ENCODE measurements at regions not wholly inside any gene's neighbourhood (a gene's known extent, or its start where the extent isn't known, plus 50 kb on each side); places are given as distances from the start of the nearest gene placed in this dataset.

- H4K20me1 ChIP-seq (replicated peaks in 1 of 2; ENCODE audit: control insufficient read depth in 1 of 2, insufficient read depth in 2 of 2, low read length in 2 of 2), result no peaks in the 10 kb centered on the region
- no peak overlapping the region for H4K8ac ChIP-seq (ENCODE audit: extremely low read depth, insufficient read depth, low read length)
- no peaks in the 10 kb centered on the region for H3K27me3 ChIP-seq (replicated peaks in 1 of 4; ENCODE audit: control insufficient read depth in 3 of 4, extremely low read depth in 1 of 4, insufficient read depth in 3 of 4, low read length in 3 of 4)
- H3K18ac ChIP-seq (ENCODE audit: extremely low read depth, low read length), result no peak overlapping the region
- H3K36me3 ChIP-seq (ENCODE audit: control insufficient read depth in 2 of 4, insufficient read depth in 4 of 4, low read length in 3 of 4), result no peaks in the 10 kb centered on the region
- no peak overlapping the region for H2BK5ac ChIP-seq (ENCODE audit: low read depth, low read length)
- no peak overlapping the region for H3K23ac ChIP-seq (ENCODE audit: insufficient read length)
- H4K91ac ChIP-seq (replicated peaks; ENCODE audit: insufficient read length, low read length), result no peak overlapping the region
- H3K9me3 ChIP-seq (ENCODE audit: insufficient read depth in 2 of 2, low read depth in 1 of 2, low read length in 1 of 2), result peaks cover 6 to 12% of the 10 kb centered on the region in 2 experiments; a peak in 3 of 4 replicates
- no peak overlapping the region for H2BK120ac ChIP-seq (replicated peaks; ENCODE audit: low read depth, low read length)
- H3K4ac ChIP-seq (replicated peaks; ENCODE audit: insufficient read length, low read depth, low read length), result no peak overlapping the region
- no peak overlapping the region for H2AK5ac ChIP-seq (ENCODE audit: low read depth, low read length)
- no peaks in the 10 kb centered on the region for H3K79me2 ChIP-seq (ENCODE audit: control insufficient read depth in 1 of 2, insufficient read depth in 2 of 2, low read length in 2 of 2)
- no peak overlapping the region for H2BK20ac ChIP-seq (ENCODE audit: low read length)
- no peak overlapping the region for H2BK12ac ChIP-seq (ENCODE audit: low read depth, low read length)
- no peak for FAIRE-seq
- no peak overlapping the region for H3K14ac ChIP-seq (ENCODE audit: insufficient read length)
- H3K56ac ChIP-seq (replicated peaks; ENCODE audit: insufficient read length, low read depth, low read length), result no peak overlapping the region
- no peak overlapping the region for H2BK15ac ChIP-seq (ENCODE audit: low read length)
- H4K5ac ChIP-seq (ENCODE audit: insufficient read length, low read depth, low read length), result no peak overlapping the region
- H3K79me1 ChIP-seq (ENCODE audit: low read depth, low read length), result no peaks in the 10 kb centered on the region
- H3K23me2 ChIP-seq (ENCODE audit: low read depth, low read length), result 0 out of 2 replicates have a peak, but pooled peaks cover 2% of the 10 kb centered on the region
- H3K27ac ChIP-seq (ENCODE audit: low read depth, low read length), result no peak overlapping the region
- H2AFZ ChIP-seq (ENCODE audit: low read length), result no peak overlapping the region
- POLR2A ChIA-PET (ENCODE audit: partially characterized antibody), result no interaction called here
- no peak for DNase-seq (ENCODE audit: low read depth in 1 of 2, low spot score in 2 of 2)
- H3K4me1 ChIP-seq (replicated peaks in 1 of 4; ENCODE audit: control insufficient read depth in 3 of 4, insufficient read depth in 4 of 4, low read length in 3 of 4), result no peaks in the 10 kb centered on the region
- H3K9ac ChIP-seq (replicated peaks in 1 of 4; ENCODE audit: extremely low read depth in 1 of 4, low read depth in 3 of 4, low read length in 3 of 4), result no peak overlapping the region
- H3K4me3 ChIP-seq (ENCODE audit: extremely low read depth in 1 of 4, insufficient read depth in 2 of 4, low read depth in 3 of 4, low read length in 4 of 4), result no peak overlapping the region
- H3K4me2 ChIP-seq (ENCODE audit: insufficient read depth in 1 of 2, low read depth in 2 of 2, low read length in 2 of 2), result no peak overlapping the region
- CTCF ChIA-PET (ENCODE audit: partially characterized antibody), result interaction anchor here (1.2 kb wide), 1 partner anchor 9 kb away, joined by 3 read pairs; no protein-coding TSS in a partner anchor
- TF ChIP-seq CREB1 (IDR thresholded peaks at IDR 0.05) (no peak), RBBP5 (IDR thresholded peaks at IDR 0.05; ENCODE audit: borderline replicate concordance, low read depth, low read length) (no peak), CTCF (IDR thresholded peaks at IDR 0.05; ENCODE audit: control extremely low read depth in 1 of 3, insufficient read depth in 1 of 3, low read depth in 1 of 3, low read length in 3 of 3) (no peak), BCL11A (IDR thresholded peaks at IDR 0.05; ENCODE audit: low read depth in 2 of 2, low read length in 2 of 2) (no peak), SUZ12 (IDR thresholded peaks at IDR 0.05; ENCODE audit: low read length) (no peak), EZH2 (IDR thresholded peaks at IDR 0.05; ENCODE audit: low read depth, low read length, severe bottlenecking) (no peak), CBX8 (IDR thresholded peaks at IDR 0.05; ENCODE audit: borderline replicate concordance, low read depth, low read length) (no peak), GTF2F1 (IDR thresholded peaks at IDR 0.05; ENCODE audit: borderline replicate concordance, low read depth, low read length) (no peak), RFX5 (IDR thresholded peaks at IDR 0.05; ENCODE audit: borderline replicate concordance, low read depth, low read length) (no peak)
- TF ChIP-seq, protein P1, sequence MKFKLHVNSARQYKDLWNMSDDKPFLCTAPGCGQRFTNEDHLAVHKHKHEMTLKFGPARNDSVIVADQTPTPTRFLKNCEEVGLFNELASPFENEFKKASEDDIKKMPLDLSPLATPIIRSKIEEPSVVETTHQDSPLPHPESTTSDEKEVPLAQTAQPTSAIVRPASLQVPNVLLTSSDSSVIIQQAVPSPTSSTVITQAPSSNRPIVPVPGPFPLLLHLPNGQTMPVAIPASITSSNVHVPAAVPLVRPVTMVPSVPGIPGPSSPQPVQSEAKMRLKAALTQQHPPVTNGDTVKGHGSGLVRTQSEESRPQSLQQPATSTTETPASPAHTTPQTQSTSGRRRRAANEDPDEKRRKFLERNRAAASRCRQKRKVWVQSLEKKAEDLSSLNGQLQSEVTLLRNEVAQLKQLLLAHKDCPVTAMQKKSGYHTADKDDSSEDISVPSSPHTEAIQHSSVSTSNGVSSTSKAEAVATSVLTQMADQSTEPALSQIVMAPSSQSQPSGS (IDR thresholded peaks at IDR 0.05; ENCODE audit: low read length), result no peak
Observed at GRCh38 chr4:37510626-37511025, 175.6 kb downstream of the RELL1 start.

Data from H1 (cell line).